ENCODE measurements at regions not wholly inside any gene's neighbourhood (a gene's known extent, or its start where the extent isn't known, plus 50 kb on each side); places are given as distances from the start of the nearest gene placed in this dataset.
"Not testable (repeated sequence)": the region's sequence is repeated elsewhere in the genome, so short reads cannot be mapped to it uniquely, and the experiment has no call there.

DNA sequence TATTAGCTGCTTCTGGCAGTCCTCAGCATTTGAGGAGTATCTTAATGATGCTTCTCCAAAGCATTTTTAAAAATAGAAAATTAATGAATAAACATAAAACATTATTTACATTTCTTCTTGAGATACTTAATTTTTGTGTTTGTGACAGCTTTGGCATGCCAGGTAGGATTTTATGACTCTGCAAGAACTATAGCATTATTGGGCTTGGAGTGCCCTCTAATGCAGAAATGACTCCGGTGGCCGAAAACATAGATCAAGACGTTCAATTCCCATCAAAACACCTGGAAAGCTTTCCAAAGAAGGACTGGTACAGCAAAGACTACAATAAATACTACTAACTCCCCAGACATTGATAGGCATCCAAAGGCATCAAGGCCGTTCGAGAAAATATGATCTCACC is 366.4 kb upstream of the CXADR start:
- Mint-ChIP-seq H3K4me3 (no peak overlapping the region), H3K27me3 (no peaks in the 10 kb centered on the region), H3K27ac (no peak overlapping the region), H3K4me1 (no peaks in the 10 kb centered on the region), H3K36me3 (no peaks in the 10 kb centered on the region), H3K9me3 (peaks cover 4 to 18% (median 7%) of the 10 kb centered on the region in 3 donors)

DNA sequence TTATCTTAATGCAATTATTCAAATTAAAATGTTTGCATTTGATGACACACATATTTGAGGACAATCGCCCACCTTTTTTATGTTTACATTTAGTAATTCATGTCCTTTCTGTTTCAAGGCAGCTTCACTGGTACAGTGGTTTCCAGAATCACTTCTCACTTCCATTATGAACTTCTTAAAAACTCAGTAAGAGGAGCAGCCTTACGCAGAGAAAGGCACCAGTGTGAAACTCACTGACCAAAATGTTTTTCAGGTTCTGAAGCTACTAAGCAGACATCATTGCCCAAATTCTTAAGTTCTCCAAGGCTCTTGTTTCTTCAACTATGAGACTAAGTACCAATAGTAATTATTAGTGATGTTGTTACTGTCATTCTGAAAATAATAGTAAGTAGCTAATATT is 353.1 kb upstream of the CXADR start:
- Mint-ChIP-seq H3K27me3 (no peaks in the 10 kb centered on the region), H3K4me1 (no peaks in the 10 kb centered on the region), H3K9me3 (peaks cover 2 to 9% (median 4%) of the 10 kb centered on the region in 3 donors), H3K27ac (no peak overlapping the region), H3K36me3 (no peaks in the 10 kb centered on the region), H3K4me3 (no peak overlapping the region)

DNA sequence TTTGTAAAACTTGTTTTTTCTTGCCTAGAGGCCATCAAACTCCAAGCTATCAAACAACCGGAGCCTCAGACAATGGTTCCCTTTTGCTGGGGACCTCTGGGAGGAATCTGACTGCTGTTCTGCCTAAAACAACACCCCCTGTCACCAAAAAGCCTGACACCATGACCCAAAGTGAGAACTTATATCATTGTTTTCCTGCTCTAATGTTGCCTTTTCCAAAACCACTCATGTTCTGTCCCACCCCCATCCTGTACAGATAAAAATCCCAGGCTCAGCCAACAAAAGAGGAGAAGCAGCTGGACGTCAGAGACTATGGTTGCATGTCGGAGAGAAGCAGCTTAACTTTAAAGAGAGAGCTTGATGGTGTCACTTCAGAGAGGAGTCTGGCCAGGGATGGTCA is 327.2 kb upstream of the CXADR start:
- Mint-ChIP-seq H3K9me3 (peaks cover 5 to 9% (median 8%) of the 10 kb centered on the region in 3 donors), H3K4me3 (no peak overlapping the region), H3K4me1 (no peaks in the 10 kb centered on the region), H3K36me3 (no peaks in the 10 kb centered on the region), H3K27me3 (no peaks in the 10 kb centered on the region), H3K27ac (no peak overlapping the region)

DNA sequence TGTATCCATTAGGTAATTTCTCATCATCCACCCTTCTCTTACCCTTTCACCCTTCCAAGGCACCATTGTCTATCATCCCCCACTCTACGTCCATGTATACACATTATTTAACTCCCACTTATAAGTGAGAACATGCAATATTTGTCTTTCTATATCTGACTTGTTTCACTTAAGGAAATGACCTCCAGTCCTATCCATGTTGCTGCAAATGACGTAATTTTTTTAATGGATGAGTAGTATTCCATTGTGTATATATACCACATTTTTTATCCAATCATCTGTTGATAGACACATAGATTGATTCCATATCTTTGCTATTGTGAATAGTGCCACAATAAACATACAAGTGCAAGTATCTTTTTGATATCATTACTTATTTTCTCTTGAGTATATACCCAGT is 322.9 kb upstream of the CXADR start:
- Mint-ChIP-seq H3K9me3 (peaks cover 5 to 18% (median 12%) of the 10 kb centered on the region in 3 donors), H3K36me3 (peaks cover under 1% of the 10 kb centered on the region), H3K27me3 (no peaks in the 10 kb centered on the region), H3K4me3 (no peak overlapping the region), H3K27ac (no peak overlapping the region), H3K4me1 (no peaks in the 10 kb centered on the region)

DNA sequence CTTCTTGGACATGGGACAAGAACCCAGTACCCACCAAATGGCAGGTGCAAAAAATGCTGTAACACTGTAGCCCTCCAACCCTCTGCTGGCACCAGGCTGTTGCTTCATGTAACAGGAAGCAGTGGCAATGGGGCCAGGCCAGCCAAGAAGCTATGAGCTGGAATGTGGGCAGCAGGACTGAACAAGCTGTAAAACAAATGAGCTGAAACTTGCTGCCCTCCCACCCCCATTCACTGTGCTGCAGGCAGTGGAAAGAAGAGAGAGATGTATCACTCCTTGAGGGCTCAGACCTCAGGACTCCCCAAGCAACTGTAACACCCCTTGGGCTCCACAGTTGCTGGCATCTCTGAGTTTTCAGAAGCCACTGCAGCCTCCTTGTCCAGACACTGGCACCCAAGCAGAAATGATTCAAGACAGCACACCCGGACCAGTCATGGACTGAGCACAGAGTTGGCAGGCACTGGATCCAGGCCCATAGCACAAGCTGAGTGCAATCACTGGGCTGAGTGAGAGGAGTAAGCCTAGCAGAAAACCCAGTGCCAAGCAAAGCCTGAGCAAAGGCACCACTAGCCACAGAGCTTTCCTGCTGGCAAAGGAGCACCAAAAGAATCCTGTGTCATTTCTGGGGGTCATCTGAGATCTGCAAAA is 321.4 kb upstream of the CXADR start:
- no peaks in the 10 kb centered on the region for H3K4me1 Mint-ChIP-seq
- peaks cover 2% of the 10 kb centered on the region for H3K36me3 Mint-ChIP-seq
- H3K4me3 Mint-ChIP-seq: no peak overlapping the region
- no peak overlapping the region for H3K27ac Mint-ChIP-seq
- H3K27me3 Mint-ChIP-seq: no peaks in the 10 kb centered on the region
- peaks cover 5 to 18% (median 7%) of the 10 kb centered on the region in 3 donors for H3K9me3 Mint-ChIP-seq

DNA sequence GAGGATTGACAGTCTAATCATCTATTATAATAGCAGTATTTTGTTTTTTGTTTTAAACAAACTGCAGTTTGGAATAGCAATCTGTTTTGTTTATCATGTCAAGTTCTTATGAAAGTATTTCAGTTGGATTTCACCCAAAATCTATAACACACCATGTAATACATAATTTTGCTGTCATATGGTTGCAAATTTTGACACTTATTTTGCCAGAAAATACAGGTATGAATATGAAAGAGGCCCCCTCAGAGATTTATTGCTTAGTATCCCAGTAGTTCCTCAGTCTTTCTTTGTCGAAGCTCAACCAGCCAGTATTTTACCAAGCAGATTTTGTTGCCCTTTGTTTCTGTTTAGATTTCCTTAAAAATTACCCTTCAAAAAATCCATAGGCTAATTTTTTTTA is 317.5 kb upstream of the CXADR start:
- H3K4me3 Mint-ChIP-seq: no peak overlapping the region
- H3K36me3 Mint-ChIP-seq: peaks cover 2% of the 10 kb centered on the region
- H3K9me3 Mint-ChIP-seq: peaks cover 4 to 16% (median 5%) of the 10 kb centered on the region in 3 donors
- H3K27ac Mint-ChIP-seq: no peak overlapping the region
- H3K27me3 Mint-ChIP-seq: no peaks in the 10 kb centered on the region
- no peaks in the 10 kb centered on the region for H3K4me1 Mint-ChIP-seq

DNA sequence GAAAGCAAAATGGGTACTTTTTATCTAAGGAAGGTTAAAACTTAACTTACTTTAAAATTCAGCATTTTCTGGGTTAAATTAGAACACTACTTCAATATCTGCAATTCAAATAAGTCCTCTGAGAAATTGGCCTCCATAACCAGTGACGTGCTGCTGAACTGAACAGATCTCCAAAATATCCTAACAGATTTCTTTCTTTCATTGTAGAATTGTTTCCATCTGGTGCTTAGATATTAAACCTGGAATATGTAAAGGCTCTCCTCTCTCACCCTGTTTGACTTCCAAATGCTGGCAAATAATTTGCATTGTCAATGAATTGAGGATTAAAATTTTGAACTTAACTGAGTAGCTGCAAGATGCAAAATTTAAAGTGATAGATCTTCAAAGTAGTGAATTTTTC is 316.9 kb upstream of the CXADR start:
- Mint-ChIP-seq H3K9me3 (peaks cover 3 to 14% (median 5%) of the 10 kb centered on the region in 3 donors), H3K27me3 (no peaks in the 10 kb centered on the region)

DNA sequence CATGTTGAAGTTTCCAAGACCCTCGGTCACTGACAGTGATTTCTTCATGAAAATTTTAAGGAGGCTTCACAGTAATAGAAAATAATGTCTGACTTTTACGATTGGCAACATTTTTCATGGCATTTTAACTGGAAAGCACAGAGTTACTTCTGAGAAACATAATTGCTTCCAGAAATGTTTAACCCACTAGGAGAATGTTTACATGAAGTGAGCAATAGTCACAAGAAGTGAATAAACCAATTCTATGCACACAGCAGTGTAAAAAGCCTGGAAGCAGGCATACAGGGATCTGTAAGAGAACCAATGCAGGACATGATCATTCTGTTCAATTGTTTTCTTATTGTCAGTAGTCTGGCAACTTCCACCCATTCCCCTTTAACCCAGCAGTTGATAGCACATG is 316.2 kb upstream of the CXADR start:
- Mint-ChIP-seq H3K4me3 (no peak overlapping the region), H3K27ac (no peak overlapping the region), H3K27me3 (no peaks in the 10 kb centered on the region), H3K36me3 (peaks cover 3% of the 10 kb centered on the region), H3K4me1 (no peaks in the 10 kb centered on the region), H3K9me3 (peaks cover 3 to 14% (median 5%) of the 10 kb centered on the region in 3 donors)

More for the DNA sequence above, 316.9 kb upstream of the CXADR start:
- no peaks in the 10 kb centered on the region for H3K4me1 Mint-ChIP-seq
- H3K36me3 Mint-ChIP-seq: peaks cover 3% of the 10 kb centered on the region
- H3K27ac Mint-ChIP-seq: no peak overlapping the region
- H3K4me3 Mint-ChIP-seq: no peak overlapping the region

DNA sequence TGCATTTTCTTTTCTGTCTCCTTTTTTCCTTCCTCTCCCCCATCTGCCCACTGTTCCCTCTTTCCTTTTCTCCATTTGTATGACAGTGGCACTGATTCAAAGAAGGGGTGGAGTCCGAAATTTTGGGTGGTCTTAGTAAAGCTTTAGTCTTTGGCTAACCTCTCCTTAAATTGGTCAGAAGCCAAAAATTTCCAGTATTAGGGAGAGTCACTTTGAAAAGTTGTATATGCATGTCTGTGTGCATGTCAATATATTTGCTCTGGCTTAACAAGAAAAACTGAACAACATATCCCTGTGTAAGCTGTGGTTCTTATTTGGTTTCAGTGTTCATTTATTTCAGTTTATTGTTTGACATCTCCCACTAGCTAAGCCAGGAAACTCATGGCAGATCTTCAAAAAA is 314.8 kb upstream of the CXADR start:
- Mint-ChIP-seq H3K36me3 (peaks cover 3% of the 10 kb centered on the region), H3K4me1 (no peaks in the 10 kb centered on the region), H3K27ac (no peak overlapping the region), H3K9me3 (peaks cover 2 to 19% (median 3%) of the 10 kb centered on the region in 3 donors), H3K4me3 (no peak overlapping the region), H3K27me3 (no peaks in the 10 kb centered on the region)

DNA sequence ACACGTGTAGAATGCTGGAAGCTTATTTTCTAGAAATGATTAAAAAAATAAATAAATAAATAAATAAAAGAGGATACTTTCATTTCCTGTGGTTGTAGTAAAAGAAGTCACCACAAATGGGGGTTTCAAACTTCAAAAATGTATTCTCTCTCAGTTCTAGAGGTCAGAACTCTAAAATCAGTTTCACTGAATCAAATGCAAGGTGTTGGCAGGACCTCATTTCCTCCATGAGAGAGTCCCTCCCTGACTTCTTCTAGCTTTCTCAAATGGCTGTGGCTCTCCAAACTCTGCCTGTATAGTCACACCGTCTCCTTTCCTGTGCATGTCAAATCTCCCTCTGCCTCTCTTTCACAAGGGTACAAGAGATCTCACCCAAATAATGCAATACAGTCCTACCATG is 312.6 kb upstream of the CXADR start:
- peaks cover 3 to 23% (median 7%) of the 10 kb centered on the region in 3 donors for H3K9me3 Mint-ChIP-seq
- peaks cover 1% of the 10 kb centered on the region for H3K36me3 Mint-ChIP-seq
- no peak overlapping the region for H3K27ac Mint-ChIP-seq
- no peaks in the 10 kb centered on the region for H3K27me3 Mint-ChIP-seq
- H3K4me1 Mint-ChIP-seq: no peaks in the 10 kb centered on the region
- H3K4me3 Mint-ChIP-seq: no peak overlapping the region

DNA sequence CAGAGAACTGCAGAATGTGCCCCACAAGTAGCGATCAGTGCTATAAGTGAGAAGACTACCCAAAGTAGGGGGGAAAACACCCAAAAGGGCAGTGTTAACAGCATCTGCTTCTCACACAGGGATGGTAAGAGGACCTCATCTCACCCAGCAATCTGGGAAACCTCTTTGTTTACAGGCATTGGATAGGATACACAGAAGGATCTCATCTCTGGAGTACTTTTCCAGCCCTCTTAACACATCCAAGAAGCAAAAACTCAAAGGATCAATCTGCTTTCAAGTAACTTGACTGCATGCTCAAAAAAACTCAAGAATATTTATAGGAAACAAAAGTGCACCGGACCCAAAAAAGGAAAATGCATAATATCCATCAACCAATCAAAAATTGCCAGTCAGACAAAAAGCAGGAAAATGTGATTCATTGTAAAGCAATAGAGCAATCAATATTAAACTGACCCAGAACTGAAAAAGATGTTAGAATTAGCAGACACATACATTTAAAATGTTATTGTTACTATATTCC is 311.0 kb upstream of the CXADR start:
- Mint-ChIP-seq H3K27me3 (no peaks in the 10 kb centered on the region), H3K4me3 (no peak overlapping the region), H3K36me3 (peaks cover 3% of the 10 kb centered on the region), H3K27ac (no peak overlapping the region), H3K4me1 (no peaks in the 10 kb centered on the region), H3K9me3 (peaks cover 5 to 26% (median 10%) of the 10 kb centered on the region in 3 donors)

DNA sequence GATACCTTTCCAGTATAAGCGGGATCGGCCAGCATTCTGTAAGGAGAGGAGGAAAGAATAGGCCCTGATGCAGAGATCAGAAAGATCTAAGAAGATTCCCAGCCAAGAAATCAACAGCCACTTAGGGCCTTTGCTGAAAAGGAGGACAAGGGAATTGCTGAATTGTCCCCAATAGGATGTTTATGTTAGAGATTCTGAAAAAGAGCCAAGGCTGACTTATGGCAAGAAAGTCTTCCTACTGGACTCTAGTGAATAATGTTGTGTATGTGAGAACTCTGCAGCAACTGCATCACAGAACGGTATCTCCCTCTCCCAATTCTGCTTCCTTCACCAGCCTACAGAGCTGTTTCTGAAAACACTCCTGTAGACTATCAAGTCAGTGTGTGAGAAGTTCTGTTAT is 298.0 kb upstream of the CXADR start:
- Mint-ChIP-seq H3K36me3 (no peaks in the 10 kb centered on the region), H3K27me3 (no peaks in the 10 kb centered on the region), H3K4me3 (no peak overlapping the region), H3K9me3 (peaks cover 4 to 9% (median 5%) of the 10 kb centered on the region in 3 donors), H3K4me1 (no peaks in the 10 kb centered on the region), H3K27ac (no peak overlapping the region)

DNA sequence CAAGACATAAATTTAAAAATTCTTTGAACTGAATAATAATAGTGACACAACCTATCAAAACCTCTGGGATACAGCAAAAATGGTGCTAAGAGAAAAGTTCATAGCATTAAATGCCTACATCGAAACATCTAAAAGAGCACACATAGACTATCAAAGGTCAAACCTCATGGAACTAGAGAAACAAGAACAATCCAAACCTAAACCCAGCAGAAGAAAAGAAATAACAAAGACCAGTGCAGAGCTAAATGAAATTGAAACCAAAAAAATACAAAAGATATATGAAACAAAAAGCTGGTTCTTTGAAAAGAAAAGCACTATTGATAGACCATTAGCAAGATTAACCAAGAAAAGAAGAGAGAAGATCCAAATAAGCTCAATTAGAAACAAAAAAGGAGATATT is 293.8 kb upstream of the CXADR start:
- not testable (repeated sequence) for H3K4me1 Mint-ChIP-seq, H3K36me3 Mint-ChIP-seq, H3K27me3 Mint-ChIP-seq, H3K27ac Mint-ChIP-seq, H3K4me3 Mint-ChIP-seq
- H3K9me3 Mint-ChIP-seq: peaks cover 3 to 14% (median 11%) of the 10 kb centered on the region in 3 donors

DNA sequence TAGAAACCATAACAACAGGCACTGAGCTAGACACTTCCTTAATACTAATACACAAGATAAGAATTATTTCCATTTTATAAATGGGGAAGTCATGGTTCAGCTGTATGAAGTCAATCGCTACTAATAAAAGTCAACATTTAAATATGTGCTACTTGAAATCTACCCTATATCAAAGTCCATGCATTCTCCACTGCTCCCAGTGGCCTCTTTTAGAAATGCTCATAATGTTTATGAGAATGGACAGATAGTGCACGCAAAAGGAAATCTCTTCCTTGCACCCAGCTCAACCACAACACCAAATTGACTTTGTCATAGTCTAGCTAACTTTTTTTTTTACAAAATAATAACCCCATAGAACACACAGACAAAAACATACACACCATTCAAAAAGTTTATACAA is 281.7 kb upstream of the CXADR start:
- H3K9me3 Mint-ChIP-seq: peaks cover 9 to 11% (median 11%) of the 10 kb centered on the region in 3 donors
- H3K27me3 Mint-ChIP-seq: no peaks in the 10 kb centered on the region
- no peaks in the 10 kb centered on the region for H3K4me1 Mint-ChIP-seq
- no peak overlapping the region for H3K27ac Mint-ChIP-seq
- H3K36me3 Mint-ChIP-seq: no peaks in the 10 kb centered on the region
- H3K4me3 Mint-ChIP-seq: no peak overlapping the region

DNA sequence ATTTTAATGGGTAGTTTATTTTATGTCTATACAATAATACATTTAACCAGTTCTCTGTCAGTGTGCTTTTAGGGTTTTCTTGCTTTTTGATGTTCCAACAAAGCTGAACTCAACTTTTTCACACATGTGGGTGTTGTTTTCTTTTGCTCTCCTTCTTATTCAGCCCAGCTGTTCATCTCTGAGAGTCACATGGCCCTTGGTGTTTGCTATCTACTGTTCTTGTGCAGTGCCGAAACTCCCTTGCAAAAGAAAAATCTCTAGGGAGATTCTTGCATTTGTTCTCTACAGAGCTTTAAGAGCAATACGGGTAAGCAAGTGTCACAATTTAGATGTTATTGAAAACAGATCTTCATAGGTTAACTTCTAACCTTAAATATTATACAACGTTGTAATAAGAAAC is 281.1 kb upstream of the CXADR start:
- Mint-ChIP-seq H3K27me3 (no peaks in the 10 kb centered on the region), H3K4me1 (no peaks in the 10 kb centered on the region), H3K4me3 (no peak overlapping the region), H3K36me3 (no peaks in the 10 kb centered on the region), H3K9me3 (peaks cover 7 to 11% (median 11%) of the 10 kb centered on the region in 3 donors), H3K27ac (no peak overlapping the region)

DNA sequence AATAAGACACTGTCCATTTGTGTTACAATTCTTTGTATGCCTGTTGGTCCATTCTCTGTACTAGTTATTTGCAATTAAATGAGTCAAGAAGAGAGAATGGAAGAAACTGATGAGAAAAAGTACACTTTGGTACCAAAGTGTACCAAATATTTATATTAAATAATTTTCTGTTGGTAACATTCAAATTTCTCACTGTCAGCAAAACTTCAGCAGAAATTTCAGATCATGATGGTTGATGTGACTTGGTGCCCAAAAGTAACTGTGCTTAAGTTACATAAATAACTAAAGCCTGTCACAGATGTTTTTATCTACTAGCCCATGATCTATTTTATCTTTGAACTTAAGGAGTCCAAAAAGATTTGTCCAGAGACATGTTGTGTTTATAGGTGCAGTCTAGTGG is 274.4 kb upstream of the CXADR start:
- no peak overlapping the region for H3K4me3 Mint-ChIP-seq
- peaks cover 0 to 10% (median 7%) of the 10 kb centered on the region in 3 donors for H3K9me3 Mint-ChIP-seq
- no peaks in the 10 kb centered on the region for H3K36me3 Mint-ChIP-seq
- no peak overlapping the region for H3K27ac Mint-ChIP-seq
- H3K27me3 Mint-ChIP-seq: no peaks in the 10 kb centered on the region
- no peaks in the 10 kb centered on the region for H3K4me1 Mint-ChIP-seq
